ENCODE measurements at regions not wholly inside any gene's neighbourhood (a gene's known extent, or its start where the extent isn't known, plus 50 kb on each side); places are given as distances from the start of the nearest gene placed in this dataset.
"Not testable (repeated sequence)": the region's sequence is repeated elsewhere in the genome, so short reads cannot be mapped to it uniquely, and the experiment has no call there.

- DNase-seq: no peak
These were observed 279.7 kb upstream of the KAZN start for GRCh38 chr1:14318830-14319229.

GRCh38 chr1:14320518-14320917 lies 278.0 kb upstream of the KAZN start:
- no peak for DNase-seq

GRCh38 chr1:14320986-14321385 lies 277.5 kb upstream of the KAZN start:
- no peak for DNase-seq

- no peak for DNase-seq
These were observed 277.1 kb upstream of the KAZN start for GRCh38 chr1:14321422-14321821.

GRCh38 chr1:14323568-14324247 lies 274.8 kb upstream of the KAZN start:
- no peak for DNase-seq

GRCh38 chr1:14324248-14324630 lies 274.2 kb upstream of the KAZN start:
- no peak for DNase-seq

- no peak for DNase-seq
These were observed 271.6 kb upstream of the KAZN start for GRCh38 chr1:14326857-14327256.

- DNase-seq: no peak
These were observed 269.8 kb upstream of the KAZN start for GRCh38 chr1:14328685-14329084.

GRCh38 chr1:14332158-14332557 lies 266.3 kb upstream of the KAZN start:
- no peak for DNase-seq

GRCh38 chr1:14334336-14335176 lies 263.9 kb upstream of the KAZN start:
- DNase-seq: no peak

GRCh38 chr1:14338509-14338908 lies 260.0 kb upstream of the KAZN start:
- no peak for DNase-seq

- DNase-seq: no peak
These were observed 259.2 kb upstream of the KAZN start for GRCh38 chr1:14339288-14339687.

- DNase-seq: no peak
These were observed 258.3 kb upstream of the KAZN start for GRCh38 chr1:14340002-14340785.

- DNase-seq: no peak
These were observed 257.3 kb upstream of the KAZN start for GRCh38 chr1:14341147-14341546.

- DNase-seq: no peak
These were observed 252.4 kb upstream of the KAZN start for GRCh38 chr1:14345946-14346550.

GRCh38 chr1:14347186-14347585 lies 251.3 kb upstream of the KAZN start:
- no peak for DNase-seq

GRCh38 chr1:14347776-14348175 lies 250.7 kb upstream of the KAZN start:
- DNase-seq: no peak

- no peak for DNase-seq
These were observed 248.3 kb upstream of the KAZN start for GRCh38 chr1:14350197-14350596.

- DNase-seq: no peak
These were observed 245.6 kb upstream of the KAZN start for GRCh38 chr1:14352897-14353296.

- DNase-seq: not testable (repeated sequence)
These were observed 237.5 kb upstream of the KAZN start for GRCh38 chr1:14361005-14361404.

GRCh38 chr1:14362331-14362730 lies 236.2 kb upstream of the KAZN start:
- no peak for DNase-seq

- DNase-seq: no peak
These were observed 235.4 kb upstream of the KAZN start for GRCh38 chr1:14363036-14363590.

Measured in activated T-cell treated with anti-CD3 and anti-CD28 coated beads, Interleukin-2, amount 50 U/mL, for 48 hours (primary cell).